ENCODE measurements at regions not wholly inside any gene's neighbourhood (a gene's known extent, or its start where the extent isn't known, plus 50 kb on each side); places are given as distances from the start of the nearest gene placed in this dataset.

DNA sequence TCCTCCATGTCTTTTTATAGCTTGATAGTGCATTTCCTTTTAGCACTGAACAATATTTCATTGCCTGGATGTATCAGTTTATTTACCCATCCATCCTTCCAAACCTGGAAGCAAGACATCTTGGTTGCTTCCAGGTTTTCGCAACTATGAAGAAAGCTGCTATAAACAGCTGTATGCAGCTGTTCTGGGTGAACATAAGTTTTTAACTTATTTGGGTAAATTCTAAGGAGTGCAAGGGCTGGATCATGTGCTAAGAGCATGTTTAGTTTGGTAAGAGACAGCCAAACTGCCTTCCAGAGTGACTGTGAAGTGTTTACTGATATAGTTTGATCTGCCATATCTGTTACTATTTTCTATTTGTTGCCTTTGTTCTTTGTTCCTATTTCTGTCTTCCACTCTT lies 58.5 kb downstream of the CSF2 start:
- TF ChIP-seq, protein P1, sequence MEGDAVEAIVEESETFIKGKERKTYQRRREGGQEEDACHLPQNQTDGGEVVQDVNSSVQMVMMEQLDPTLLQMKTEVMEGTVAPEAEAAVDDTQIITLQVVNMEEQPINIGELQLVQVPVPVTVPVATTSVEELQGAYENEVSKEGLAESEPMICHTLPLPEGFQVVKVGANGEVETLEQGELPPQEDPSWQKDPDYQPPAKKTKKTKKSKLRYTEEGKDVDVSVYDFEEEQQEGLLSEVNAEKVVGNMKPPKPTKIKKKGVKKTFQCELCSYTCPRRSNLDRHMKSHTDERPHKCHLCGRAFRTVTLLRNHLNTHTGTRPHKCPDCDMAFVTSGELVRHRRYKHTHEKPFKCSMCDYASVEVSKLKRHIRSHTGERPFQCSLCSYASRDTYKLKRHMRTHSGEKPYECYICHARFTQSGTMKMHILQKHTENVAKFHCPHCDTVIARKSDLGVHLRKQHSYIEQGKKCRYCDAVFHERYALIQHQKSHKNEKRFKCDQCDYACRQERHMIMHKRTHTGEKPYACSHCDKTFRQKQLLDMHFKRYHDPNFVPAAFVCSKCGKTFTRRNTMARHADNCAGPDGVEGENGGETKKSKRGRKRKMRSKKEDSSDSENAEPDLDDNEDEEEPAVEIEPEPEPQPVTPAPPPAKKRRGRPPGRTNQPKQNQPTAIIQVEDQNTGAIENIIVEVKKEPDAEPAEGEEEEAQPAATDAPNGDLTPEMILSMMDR (tag by site-specific recombination; IDR thresholded peaks at IDR 0.05) = no peak
- no peak for TF ChIP-seq ZNF274 (IDR thresholded peaks at IDR 0.05; ENCODE audit: low read length)
- TF ChIP-seq ZNF274 (tag by site-specific recombination; IDR thresholded peaks at IDR 0.05; ENCODE audit: borderline replicate concordance) = no peak
- no peak for TF ChIP-seq PRDM1 (tag by site-specific recombination; IDR thresholded peaks at IDR 0.05)
- TF ChIP-seq, protein P2, sequence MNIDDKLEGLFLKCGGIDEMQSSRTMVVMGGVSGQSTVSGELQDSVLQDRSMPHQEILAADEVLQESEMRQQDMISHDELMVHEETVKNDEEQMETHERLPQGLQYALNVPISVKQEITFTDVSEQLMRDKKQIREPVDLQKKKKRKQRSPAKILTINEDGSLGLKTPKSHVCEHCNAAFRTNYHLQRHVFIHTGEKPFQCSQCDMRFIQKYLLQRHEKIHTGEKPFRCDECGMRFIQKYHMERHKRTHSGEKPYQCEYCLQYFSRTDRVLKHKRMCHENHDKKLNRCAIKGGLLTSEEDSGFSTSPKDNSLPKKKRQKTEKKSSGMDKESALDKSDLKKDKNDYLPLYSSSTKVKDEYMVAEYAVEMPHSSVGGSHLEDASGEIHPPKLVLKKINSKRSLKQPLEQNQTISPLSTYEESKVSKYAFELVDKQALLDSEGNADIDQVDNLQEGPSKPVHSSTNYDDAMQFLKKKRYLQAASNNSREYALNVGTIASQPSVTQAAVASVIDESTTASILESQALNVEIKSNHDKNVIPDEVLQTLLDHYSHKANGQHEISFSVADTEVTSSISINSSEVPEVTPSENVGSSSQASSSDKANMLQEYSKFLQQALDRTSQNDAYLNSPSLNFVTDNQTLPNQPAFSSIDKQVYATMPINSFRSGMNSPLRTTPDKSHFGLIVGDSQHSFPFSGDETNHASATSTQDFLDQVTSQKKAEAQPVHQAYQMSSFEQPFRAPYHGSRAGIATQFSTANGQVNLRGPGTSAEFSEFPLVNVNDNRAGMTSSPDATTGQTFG (tag by site-specific recombination; IDR thresholded peaks at IDR 0.05; ENCODE audit: borderline replicate concordance) = no peak
- TF ChIP-seq ZNF146 (tag by site-specific recombination; IDR thresholded peaks at IDR 0.05) = no peak
- TF ChIP-seq, protein P3, sequence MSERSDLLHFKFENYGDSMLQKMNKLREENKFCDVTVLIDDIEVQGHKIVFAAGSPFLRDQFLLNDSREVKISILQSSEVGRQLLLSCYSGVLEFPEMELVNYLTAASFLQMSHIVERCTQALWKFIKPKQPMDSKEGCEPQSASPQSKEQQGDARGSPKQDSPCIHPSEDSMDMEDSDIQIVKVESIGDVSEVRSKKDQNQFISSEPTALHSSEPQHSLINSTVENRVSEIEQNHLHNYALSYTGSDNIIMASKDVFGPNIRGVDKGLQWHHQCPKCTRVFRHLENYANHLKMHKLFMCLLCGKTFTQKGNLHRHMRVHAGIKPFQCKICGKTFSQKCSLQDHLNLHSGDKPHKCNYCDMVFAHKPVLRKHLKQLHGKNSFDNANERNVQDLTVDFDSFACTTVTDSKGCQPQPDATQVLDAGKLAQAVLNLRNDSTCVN (tag by site-specific recombination; optimal IDR thresholded peaks at IDR 0.05) = no peak
- TF ChIP-seq, protein P4, sequence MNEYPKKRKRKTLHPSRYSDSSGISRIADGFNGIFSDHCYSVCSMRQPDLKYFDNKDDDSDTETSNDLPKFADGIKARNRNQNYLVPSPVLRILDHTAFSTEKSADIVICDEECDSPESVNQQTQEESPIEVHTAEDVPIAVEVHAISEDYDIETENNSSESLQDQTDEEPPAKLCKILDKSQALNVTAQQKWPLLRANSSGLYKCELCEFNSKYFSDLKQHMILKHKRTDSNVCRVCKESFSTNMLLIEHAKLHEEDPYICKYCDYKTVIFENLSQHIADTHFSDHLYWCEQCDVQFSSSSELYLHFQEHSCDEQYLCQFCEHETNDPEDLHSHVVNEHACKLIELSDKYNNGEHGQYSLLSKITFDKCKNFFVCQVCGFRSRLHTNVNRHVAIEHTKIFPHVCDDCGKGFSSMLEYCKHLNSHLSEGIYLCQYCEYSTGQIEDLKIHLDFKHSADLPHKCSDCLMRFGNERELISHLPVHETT (tag by site-specific recombination; IDR thresholded peaks at IDR 0.05) = no peak
- no peak for TF ChIP-seq ZNF138 (tag by site-specific recombination; IDR thresholded peaks at IDR 0.05; ENCODE audit: borderline replicate concordance)
- TF ChIP-seq ZNF155 (tag by site-specific recombination; IDR thresholded peaks at IDR 0.05) = no peak
- TF ChIP-seq ZSCAN23 (tag by site-specific recombination; IDR thresholded peaks at IDR 0.05) = no peak
- TF ChIP-seq ZNF510 (tag by site-specific recombination; IDR thresholded peaks at IDR 0.05; ENCODE audit: insufficient replicate concordance) = no peak
- no peak for TF ChIP-seq ZNF624 (tag by site-specific recombination; IDR thresholded peaks at IDR 0.05)
- TF ChIP-seq IKZF3 (tag by site-specific recombination; IDR thresholded peaks at IDR 0.05) = no peak
